Stimulated activated naive CD8-positive, alpha-beta T cell treated with anti-CD3 and anti-CD28 coated beads, Interleukin-15, amount 100 ng/mL, for 72 hours (primary cell): ENCODE measurements at regions not wholly inside any gene's neighbourhood (a gene's known extent, or its start where the extent isn't known, plus 50 kb on each side); places are given as distances from the start of the nearest gene placed in this dataset.
"Not testable (repeated sequence)": the region's sequence is repeated elsewhere in the genome, so short reads cannot be mapped to it uniquely, and the experiment has no call there.

Experiments used
- ATAC-seq: fragments of 150-1000 bp; cut with Tn5 transposase; 2 replicates; pipeline ENCODE4 v1.10.0; 2021; ENCODE audit warnings: mild to moderate bottlenecking, moderate library complexity
- DNase-seq, 2 donors: peaks; one replicate each; pipeline ENCODE4 v3.0.0; 2021 to 2022
- H3K27ac Mint-ChIP-seq, 2 donors: one replicate each; pipeline ENCODE4 v1.8.0; 2022; ENCODE audit warnings: mild to moderate bottlenecking in 2 of 2, mixed read lengths in 2 of 2, moderate library complexity in 2 of 2
- H3K27me3 Mint-ChIP-seq: one replicate; pipeline ENCODE4 v1.8.0; 2022; ENCODE audit warnings: mixed read lengths
- H3K4me1 Mint-ChIP-seq: one replicate; pipeline ENCODE4 v1.8.0; 2022; ENCODE audit warnings: mild to moderate bottlenecking, mixed read lengths
- H3K4me3 Mint-ChIP-seq, 2 donors: one replicate each; pipeline ENCODE4 v1.8.0; 2022; ENCODE audit warnings: mild to moderate bottlenecking in 2 of 2, mixed read lengths in 2 of 2, moderate library complexity in 1 of 2
- H3K9me3 Mint-ChIP-seq, 2 donors: one replicate each; pipeline ENCODE4 v1.8.0; 2022; ENCODE audit warnings: mixed read lengths in 2 of 2

GRCh38 chr13:81388400-81388799, 1047.5 kb upstream of the SPRY2 start:
- no peak overlapping the region for H3K27ac Mint-ChIP-seq
- H3K4me1 Mint-ChIP-seq = no peaks in the 10 kb centered on the region
- H3K9me3 Mint-ChIP-seq = peaks cover 6 to 30% of the 10 kb centered on the region in 2 donors
- no peak overlapping the region for H3K4me3 Mint-ChIP-seq
- ATAC-seq (no peak), DNase-seq (no peak)
- no peaks in the 10 kb centered on the region for H3K27me3 Mint-ChIP-seq

GRCh38 chr13:81383444-81383843, 1042.5 kb upstream of the SPRY2 start:
- Mint-ChIP-seq H3K4me3 (no peak overlapping the region), H3K4me1 (no peaks in the 10 kb centered on the region), H3K27me3 (no peaks in the 10 kb centered on the region), H3K9me3 (peaks cover 0 to 14% of the 10 kb centered on the region in 2 donors), H3K27ac (no peak overlapping the region)
- no peak for DNase-seq
- ATAC-seq = no peak

- ATAC-seq (no peak), DNase-seq (no peak)
- H3K4me1 Mint-ChIP-seq = no peaks in the 10 kb centered on the region
- H3K9me3 Mint-ChIP-seq = peaks cover 0 to 12% of the 10 kb centered on the region in 2 donors
- no peak overlapping the region for H3K4me3 Mint-ChIP-seq
- H3K27me3 Mint-ChIP-seq = no peaks in the 10 kb centered on the region
- no peak overlapping the region for H3K27ac Mint-ChIP-seq
Observed at GRCh38 chr13:81382246-81382645, 1041.3 kb upstream of the SPRY2 start.

- no peaks in the 10 kb centered on the region for H3K27me3 Mint-ChIP-seq
- peaks cover 0 to 12% of the 10 kb centered on the region in 2 donors for H3K9me3 Mint-ChIP-seq
- H3K4me3 Mint-ChIP-seq = no peak overlapping the region
- H3K4me1 Mint-ChIP-seq = no peaks in the 10 kb centered on the region
- ATAC-seq = no peak
- DNase-seq = no peak
- H3K27ac Mint-ChIP-seq = no peak overlapping the region
Observed at GRCh38 chr13:81381560-81381959, 1040.6 kb upstream of the SPRY2 start.

- no peak overlapping the region for H3K4me3 Mint-ChIP-seq
- no peaks in the 10 kb centered on the region for H3K4me1 Mint-ChIP-seq
- no peaks in the 10 kb centered on the region for H3K27me3 Mint-ChIP-seq
- H3K9me3 Mint-ChIP-seq = peaks cover 0 to 6% of the 10 kb centered on the region in 2 donors
- ATAC-seq (no peak), DNase-seq (no peak)
- H3K27ac Mint-ChIP-seq = no peak overlapping the region
Observed at GRCh38 chr13:81379183-81379582, 1038.3 kb upstream of the SPRY2 start.

- DNase-seq = no peak
- H3K27me3 Mint-ChIP-seq = no peaks in the 10 kb centered on the region
- H3K4me1 Mint-ChIP-seq = no peaks in the 10 kb centered on the region
- peaks cover 7 to 9% of the 10 kb centered on the region in 2 donors for H3K9me3 Mint-ChIP-seq
- no peak for ATAC-seq
- no peak overlapping the region for H3K27ac Mint-ChIP-seq
- no peak overlapping the region for H3K4me3 Mint-ChIP-seq
Observed at GRCh38 chr13:81377921-81378320, 1037.0 kb upstream of the SPRY2 start.

GRCh38 chr13:81375709-81376108, 1034.8 kb upstream of the SPRY2 start:
- ATAC-seq = no peak
- DNase-seq = no peak
- peaks cover 9 to 14% of the 10 kb centered on the region in 2 donors for H3K9me3 Mint-ChIP-seq
- no peaks in the 10 kb centered on the region for H3K4me1 Mint-ChIP-seq
- no peak overlapping the region for H3K4me3 Mint-ChIP-seq
- no peak overlapping the region for H3K27ac Mint-ChIP-seq
- H3K27me3 Mint-ChIP-seq = no peaks in the 10 kb centered on the region

GRCh38 chr13:81362711-81363110, 1021.8 kb upstream of the SPRY2 start:
- not testable (repeated sequence) for DNase-seq, ATAC-seq, H3K4me1 Mint-ChIP-seq, H3K4me3 Mint-ChIP-seq, H3K27me3 Mint-ChIP-seq, H3K27ac Mint-ChIP-seq
- H3K9me3 Mint-ChIP-seq = peaks cover 15 to 36% of the 10 kb centered on the region in 2 donors

GRCh38 chr13:81350056-81350455, 1009.1 kb upstream of the SPRY2 start:
- DNase-seq (no peak), ATAC-seq (no peak)
- Mint-ChIP-seq H3K4me1 (no peaks in the 10 kb centered on the region), H3K27me3 (no peaks in the 10 kb centered on the region), H3K27ac (no peak overlapping the region), H3K9me3 (peaks cover 0 to 7% of the 10 kb centered on the region in 2 donors), H3K4me3 (no peak overlapping the region)

GRCh38 chr13:81340118-81341069, 999.5 kb upstream of the SPRY2 start:
- H3K27me3 Mint-ChIP-seq, H3K4me1 Mint-ChIP-seq, ATAC-seq, DNase-seq, H3K27ac Mint-ChIP-seq, H3K4me3 Mint-ChIP-seq: not testable (repeated sequence)
- peaks cover 15 to 28% of the 10 kb centered on the region in 2 donors for H3K9me3 Mint-ChIP-seq

GRCh38 chr13:81339666-81340065, 998.7 kb upstream of the SPRY2 start:
- peaks cover 13 to 24% of the 10 kb centered on the region in 2 donors for H3K9me3 Mint-ChIP-seq
- H3K4me1 Mint-ChIP-seq, ATAC-seq, H3K27me3 Mint-ChIP-seq, H3K4me3 Mint-ChIP-seq, DNase-seq, H3K27ac Mint-ChIP-seq: not testable (repeated sequence)

GRCh38 chr13:81334481-81334880, 993.6 kb upstream of the SPRY2 start:
- Mint-ChIP-seq H3K4me3 (no peak overlapping the region), H3K27me3 (no peaks in the 10 kb centered on the region), H3K4me1 (no peaks in the 10 kb centered on the region), H3K27ac (no peak overlapping the region), H3K9me3 (peaks cover 12 to 23% of the 10 kb centered on the region in 2 donors)
- DNase-seq (no peak), ATAC-seq (no peak)

GRCh38 chr13:81326913-81327312, 986.0 kb upstream of the SPRY2 start:
- no peak overlapping the region for H3K27ac Mint-ChIP-seq
- peaks cover 14 to 21% of the 10 kb centered on the region in 2 donors for H3K9me3 Mint-ChIP-seq
- DNase-seq (no peak), ATAC-seq (no peak)
- no peak overlapping the region for H3K4me3 Mint-ChIP-seq
- no peaks in the 10 kb centered on the region for H3K4me1 Mint-ChIP-seq
- no peaks in the 10 kb centered on the region for H3K27me3 Mint-ChIP-seq

- no peak overlapping the region for H3K27ac Mint-ChIP-seq
- no peaks in the 10 kb centered on the region for H3K27me3 Mint-ChIP-seq
- H3K4me3 Mint-ChIP-seq = no peak overlapping the region
- DNase-seq (no peak), ATAC-seq (no peak)
- no peaks in the 10 kb centered on the region for H3K4me1 Mint-ChIP-seq
- H3K9me3 Mint-ChIP-seq = peaks cover 4 to 9% of the 10 kb centered on the region in 2 donors
Observed at GRCh38 chr13:81320516-81320915, 979.6 kb upstream of the SPRY2 start.

- Mint-ChIP-seq H3K27ac (no peak overlapping the region), H3K9me3 (peaks cover 2 to 9% of the 10 kb centered on the region in 2 donors), H3K4me1 (no peaks in the 10 kb centered on the region), H3K27me3 (no peaks in the 10 kb centered on the region), H3K4me3 (no peak overlapping the region)
- no peak for DNase-seq
- no peak for ATAC-seq
Observed at GRCh38 chr13:81319351-81319750, 978.4 kb upstream of the SPRY2 start.

GRCh38 chr13:81318231-81319019, 977.5 kb upstream of the SPRY2 start:
- Mint-ChIP-seq H3K27ac (no peak overlapping the region), H3K9me3 (peaks cover 0 to 6% of the 10 kb centered on the region in 2 donors), H3K4me1 (no peaks in the 10 kb centered on the region), H3K4me3 (no peak overlapping the region), H3K27me3 (no peaks in the 10 kb centered on the region)
- DNase-seq (no peak), ATAC-seq (no peak)
